ENCODE measurements at regions not wholly inside any gene's neighbourhood (a gene's known extent, or its start where the extent isn't known, plus 50 kb on each side); places are given as distances from the start of the nearest gene placed in this dataset.
"Not testable (repeated sequence)": the region's sequence is repeated elsewhere in the genome, so short reads cannot be mapped to it uniquely, and the experiment has no call there.

DNA sequence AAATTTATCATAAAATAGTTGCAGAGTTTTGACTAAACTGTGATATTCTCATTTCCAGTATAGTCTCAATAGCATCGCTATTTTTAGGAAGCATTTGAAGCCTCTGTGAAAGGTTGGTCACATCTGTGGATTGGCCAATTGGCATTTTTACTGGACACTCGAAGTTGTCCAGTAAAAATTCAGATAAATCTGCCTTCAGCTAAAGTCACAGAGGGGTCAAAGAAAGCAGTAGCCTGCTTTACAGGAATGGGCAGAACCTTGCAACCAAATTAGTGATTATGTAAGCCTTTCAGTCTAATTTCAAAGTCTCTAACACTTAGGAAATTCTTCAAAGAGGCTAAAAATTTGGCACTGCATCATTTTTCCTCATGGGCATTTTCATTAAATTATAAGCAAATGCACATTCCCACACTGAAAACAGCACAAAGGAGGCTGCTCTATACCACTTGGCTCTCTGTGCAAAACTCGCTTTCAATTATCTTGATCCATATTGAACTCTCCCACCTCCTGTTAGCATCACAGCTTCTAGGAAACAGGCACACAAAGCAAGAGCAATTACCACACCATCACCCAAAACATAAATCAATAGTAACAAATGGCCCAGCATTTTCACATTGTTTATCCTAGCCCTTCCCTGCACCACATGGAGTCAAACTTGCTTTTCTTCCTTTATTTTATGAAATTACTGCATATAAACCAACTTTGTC, 318.5 kb upstream of the DUSP10 start:
- Histone ChIP-seq H3K9me3 (ENCODE audit: control insufficient read depth, low read length) (peaks cover 5% of the 10 kb centered on the region), H3K4me1 (ENCODE audit: control insufficient read depth in 1 of 2, insufficient read depth in 2 of 2, low read length in 2 of 2) (no peaks in the 10 kb centered on the region), H3K36me3 (ENCODE audit: control insufficient read depth in 1 of 2, insufficient read depth in 2 of 2, low read length in 1 of 2) (no peaks in the 10 kb centered on the region), H3K4me3 (ENCODE audit: low read length in 2 of 2) (no peak overlapping the region), H3K27ac (ENCODE audit: low read depth in 1 of 2, low read length in 2 of 2) (no peak overlapping the region), H3K27me3 (ENCODE audit: control insufficient read depth in 1 of 2, insufficient read depth in 2 of 2, low read length in 1 of 2) (no peaks in the 10 kb centered on the region)
- ATAC-seq (ENCODE audit: low FRiP score) (no peak), DNase-seq (no peak)
- intact Hi-C loops (cut with DNase I): no loop called here
- 70% methylated on average over 3 of the region's 3 CpGs for WGBS, 2 donors

DNA sequence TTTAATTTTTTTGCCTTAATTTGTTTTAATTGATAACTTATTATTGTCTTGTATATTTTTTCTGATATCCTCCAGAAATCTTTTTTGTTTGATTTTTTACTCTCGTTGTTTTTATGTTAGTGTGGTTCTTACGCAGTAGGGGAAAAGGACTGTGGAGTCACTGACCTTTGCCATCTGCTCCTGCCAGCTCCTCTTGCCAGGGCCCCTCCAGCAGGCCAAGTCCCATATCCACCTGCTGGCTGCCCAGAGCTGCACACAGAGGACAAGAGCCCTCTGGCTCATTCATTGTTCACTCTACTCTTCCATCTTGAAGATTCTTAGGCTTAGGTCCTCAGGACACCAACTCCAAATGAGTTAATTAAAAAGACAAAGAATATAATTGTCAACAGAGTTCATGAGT, 316.4 kb upstream of the DUSP10 start:
- H3K27ac ChIP-seq (ENCODE audit: low read depth in 1 of 2, low read length in 2 of 2): no peak overlapping the region
- intact Hi-C loops (cut with DNase I): no loop called here
- no peaks in the 10 kb centered on the region for H3K27me3 ChIP-seq (ENCODE audit: control insufficient read depth in 1 of 2, insufficient read depth in 2 of 2, low read length in 1 of 2)
- no peaks in the 10 kb centered on the region for H3K9me3 ChIP-seq (ENCODE audit: control insufficient read depth, low read length)
- ATAC-seq (ENCODE audit: low FRiP score): no peak
- no peak overlapping the region for H3K4me3 ChIP-seq (ENCODE audit: low read length in 2 of 2)
- 94 to 99% methylated on average over 2 of the region's 2 CpGs for WGBS, 2 donors
- no peaks in the 10 kb centered on the region for H3K36me3 ChIP-seq (ENCODE audit: control insufficient read depth in 1 of 2, insufficient read depth in 2 of 2, low read length in 1 of 2)
- H3K4me1 ChIP-seq (ENCODE audit: control insufficient read depth in 1 of 2, insufficient read depth in 2 of 2, low read length in 2 of 2): no peaks in the 10 kb centered on the region
- no peak for DNase-seq

DNA sequence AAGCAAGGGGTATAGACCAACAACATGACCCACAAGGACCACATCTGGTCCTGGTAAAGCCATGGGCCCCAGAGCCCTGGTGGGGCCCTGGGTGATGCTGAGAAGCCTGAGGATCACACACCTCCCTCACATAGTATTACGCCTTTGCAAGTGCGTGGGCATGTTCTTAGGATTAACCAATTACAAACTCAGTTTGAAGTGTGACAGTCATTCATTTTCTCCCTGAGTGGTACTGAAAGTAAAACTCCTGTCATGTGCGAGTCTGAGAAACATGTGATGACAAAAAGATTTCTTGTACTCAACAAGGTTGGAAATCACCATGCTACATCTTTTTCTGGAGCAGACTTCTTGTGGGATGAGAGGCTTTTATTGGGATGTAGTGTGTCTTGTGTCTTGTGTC, 315.3 kb upstream of the DUSP10 start:
- 92 to 94% methylated on average over 3 of the region's 3 CpGs for WGBS, 2 donors
- ATAC-seq (ENCODE audit: low FRiP score) (no peak), DNase-seq (no peak)
- Histone ChIP-seq H3K9me3 (ENCODE audit: control insufficient read depth, low read length) (no peaks in the 10 kb centered on the region), H3K4me1 (ENCODE audit: control insufficient read depth in 1 of 2, insufficient read depth in 2 of 2, low read length in 2 of 2) (no peaks in the 10 kb centered on the region), H3K4me3 (ENCODE audit: low read length in 2 of 2) (no peak overlapping the region), H3K27me3 (ENCODE audit: control insufficient read depth in 1 of 2, insufficient read depth in 2 of 2, low read length in 1 of 2) (no peaks in the 10 kb centered on the region), H3K27ac (ENCODE audit: low read depth in 1 of 2, low read length in 2 of 2) (no peak overlapping the region), H3K36me3 (ENCODE audit: control insufficient read depth in 1 of 2, insufficient read depth in 2 of 2, low read length in 1 of 2) (no peaks in the 10 kb centered on the region)
- intact Hi-C loops (cut with DNase I): no loop called here

DNA sequence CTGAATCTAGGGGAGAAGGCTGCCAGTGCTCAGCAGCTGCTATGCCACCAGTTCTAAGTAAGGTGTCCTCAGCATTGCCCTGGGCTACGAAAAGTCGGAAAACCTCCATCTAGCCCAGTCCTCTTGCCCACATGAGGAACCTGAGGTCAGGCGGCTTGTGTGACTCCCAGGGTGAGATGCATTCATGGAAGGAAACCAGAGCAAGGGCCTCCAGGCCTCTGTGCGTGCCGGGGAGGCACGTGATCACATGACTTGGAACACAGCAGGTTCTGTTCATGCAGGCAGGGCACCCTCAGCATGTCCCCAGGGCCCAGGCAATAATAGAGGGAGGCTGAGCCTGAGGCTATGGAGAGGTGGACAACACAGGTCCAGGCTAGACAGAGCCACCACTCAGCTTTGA, 312.5 kb upstream of the DUSP10 start:
- Histone ChIP-seq H3K27me3 (ENCODE audit: control insufficient read depth in 1 of 2, insufficient read depth in 2 of 2, low read length in 1 of 2) (no peaks in the 10 kb centered on the region), H3K9me3 (ENCODE audit: control insufficient read depth, low read length) (no peaks in the 10 kb centered on the region), H3K4me3 (ENCODE audit: low read length in 2 of 2) (no peak overlapping the region), H3K4me1 (ENCODE audit: control insufficient read depth in 1 of 2, insufficient read depth in 2 of 2, low read length in 2 of 2) (no peaks in the 10 kb centered on the region), H3K36me3 (ENCODE audit: control insufficient read depth in 1 of 2, insufficient read depth in 2 of 2, low read length in 1 of 2) (no peaks in the 10 kb centered on the region), H3K27ac (ENCODE audit: low read depth in 1 of 2, low read length in 2 of 2) (no peak overlapping the region)
- ATAC-seq (ENCODE audit: low FRiP score) (no peak), DNase-seq (no peak)
- intact Hi-C loops (cut with DNase I): no loop called here
- WGBS, 2 donors: 85 to 86% methylated on average over 6 of the region's 6 CpGs

DNA sequence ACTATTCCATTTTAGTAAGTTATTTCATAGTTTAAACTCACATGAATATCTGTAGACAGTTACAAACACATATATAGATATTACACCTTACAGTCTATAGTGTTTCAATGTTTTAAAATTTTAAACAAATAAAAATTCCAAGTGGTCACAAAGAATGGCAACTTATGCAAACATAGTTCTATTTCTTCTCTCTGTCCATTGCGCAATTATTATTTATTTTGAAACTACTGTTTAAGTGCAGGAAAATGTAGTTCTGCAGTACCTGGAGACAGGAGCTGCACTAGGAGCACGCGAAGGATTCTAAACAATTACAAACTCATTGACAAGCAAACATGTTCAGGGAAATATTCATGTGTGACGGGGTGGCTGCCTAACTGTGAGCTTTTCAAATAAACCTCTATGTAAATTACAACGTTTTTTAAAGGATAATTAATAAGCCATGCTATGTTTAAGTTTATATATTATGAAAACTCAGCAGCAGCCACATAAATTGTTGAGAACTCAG, 312.0 kb upstream of the DUSP10 start:
- Histone ChIP-seq H3K9me3 (ENCODE audit: control insufficient read depth, low read length) (no peaks in the 10 kb centered on the region), H3K4me1 (ENCODE audit: control insufficient read depth in 1 of 2, insufficient read depth in 2 of 2, low read length in 2 of 2) (no peaks in the 10 kb centered on the region), H3K27ac (ENCODE audit: low read depth in 1 of 2, low read length in 2 of 2) (no peak overlapping the region), H3K4me3 (ENCODE audit: low read length in 2 of 2) (no peak overlapping the region), H3K27me3 (ENCODE audit: control insufficient read depth in 1 of 2, insufficient read depth in 2 of 2, low read length in 1 of 2) (no peaks in the 10 kb centered on the region), H3K36me3 (ENCODE audit: control insufficient read depth in 1 of 2, insufficient read depth in 2 of 2, low read length in 1 of 2) (no peaks in the 10 kb centered on the region)
- intact Hi-C loops (cut with DNase I): no loop called here
- no peak for DNase-seq
- ATAC-seq (ENCODE audit: low FRiP score): no peak
- 83 to 86% methylated on average over 5 of the region's 5 CpGs for WGBS, 2 donors

DNA sequence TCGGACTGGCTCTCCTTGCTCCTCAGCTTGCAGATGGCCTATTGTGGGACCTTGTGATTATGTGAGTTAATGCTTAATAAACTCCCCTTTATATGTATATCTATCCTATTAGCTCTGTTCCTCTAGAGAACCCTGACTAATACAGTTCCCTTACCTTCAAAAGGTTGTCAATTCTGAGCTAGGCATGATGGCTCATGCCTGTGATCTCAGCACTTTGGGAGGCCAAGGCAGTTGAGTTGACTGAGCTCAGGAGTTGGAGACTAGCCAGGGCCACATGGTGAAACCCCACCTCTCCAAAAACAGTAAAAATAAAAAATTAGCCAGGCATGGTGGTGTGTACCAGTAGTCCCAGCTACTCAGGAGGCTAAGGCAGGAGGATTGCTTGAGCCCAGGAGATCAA, 309.4 kb upstream of the DUSP10 start:
- intact Hi-C loops (cut with DNase I); H3K27ac ChIP-seq (ENCODE audit: low read depth in 1 of 2, low read length in 2 of 2); H3K4me3 ChIP-seq (ENCODE audit: low read length in 2 of 2); ATAC-seq (ENCODE audit: low FRiP score); H3K4me1 ChIP-seq (ENCODE audit: control insufficient read depth in 1 of 2, insufficient read depth in 2 of 2, low read length in 2 of 2); H3K27me3 ChIP-seq (ENCODE audit: control insufficient read depth in 1 of 2, insufficient read depth in 2 of 2, low read length in 1 of 2); DNase-seq; H3K36me3 ChIP-seq (ENCODE audit: control insufficient read depth in 1 of 2, insufficient read depth in 2 of 2, low read length in 1 of 2); H3K9me3 ChIP-seq (ENCODE audit: control insufficient read depth, low read length): not testable (repeated sequence)
- WGBS, 2 donors: 95 to 100% methylated on average over 1 of the region's 1 CpG

DNA sequence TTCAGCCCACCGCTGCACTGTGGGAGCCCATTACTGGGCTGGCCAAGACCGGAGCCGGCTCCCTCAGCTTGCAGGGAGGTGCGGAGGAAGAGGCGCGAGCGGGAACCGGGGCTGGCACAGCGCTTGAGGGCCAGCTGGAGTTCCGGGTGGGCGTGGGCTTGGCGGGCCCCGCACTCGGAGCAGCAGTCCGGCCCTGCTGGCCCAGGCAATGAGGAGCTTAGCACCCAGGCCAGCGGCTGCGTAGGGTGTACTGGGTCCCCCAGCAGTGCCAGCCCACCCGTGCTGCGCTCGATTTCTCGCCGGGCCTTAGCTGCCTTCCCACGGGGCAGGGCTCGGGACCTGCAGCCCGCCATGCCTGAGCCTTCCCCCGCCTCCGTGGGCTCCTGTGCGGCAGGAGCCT, 307.8 kb upstream of the DUSP10 start:
- H3K36me3 ChIP-seq (ENCODE audit: control insufficient read depth in 1 of 2, insufficient read depth in 2 of 2, low read length in 1 of 2); H3K9me3 ChIP-seq (ENCODE audit: control insufficient read depth, low read length); H3K27me3 ChIP-seq (ENCODE audit: control insufficient read depth in 1 of 2, insufficient read depth in 2 of 2, low read length in 1 of 2); H3K27ac ChIP-seq (ENCODE audit: low read depth in 1 of 2, low read length in 2 of 2); ATAC-seq (ENCODE audit: low FRiP score); H3K4me3 ChIP-seq (ENCODE audit: low read length in 2 of 2); DNase-seq; H3K4me1 ChIP-seq (ENCODE audit: control insufficient read depth in 1 of 2, insufficient read depth in 2 of 2, low read length in 2 of 2); intact Hi-C loops (cut with DNase I): not testable (repeated sequence)
- WGBS, 2 donors: 96 to 100% methylated on average over 27 to 28 of the region's 28 CpGs

DNA sequence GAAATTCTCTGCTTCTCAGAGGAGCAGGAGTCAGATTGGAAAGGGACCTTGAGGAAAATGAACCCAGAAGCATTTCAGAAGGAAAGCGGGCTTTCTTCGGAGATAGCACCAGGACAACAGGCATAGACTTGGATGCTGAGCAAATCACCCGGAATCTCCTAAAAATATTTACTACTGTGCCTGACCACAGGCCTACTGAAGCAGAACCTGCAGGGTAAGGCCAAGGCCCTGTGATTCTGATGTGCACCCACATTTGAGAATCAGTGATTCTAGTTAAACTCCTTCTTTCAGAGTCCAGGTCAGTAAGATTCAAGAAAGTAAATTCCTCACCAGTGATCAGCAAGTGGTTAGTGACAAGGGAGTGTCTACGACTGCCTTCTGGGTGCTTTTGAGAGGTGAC, 307.3 kb upstream of the DUSP10 start:
- Histone ChIP-seq H3K27me3 (ENCODE audit: control insufficient read depth in 1 of 2, insufficient read depth in 2 of 2, low read length in 1 of 2) (no peaks in the 10 kb centered on the region), H3K36me3 (ENCODE audit: control insufficient read depth in 1 of 2, insufficient read depth in 2 of 2, low read length in 1 of 2) (no peaks in the 10 kb centered on the region), H3K9me3 (ENCODE audit: control insufficient read depth, low read length) (no peaks in the 10 kb centered on the region), H3K27ac (ENCODE audit: low read depth in 1 of 2, low read length in 2 of 2) (no peak overlapping the region), H3K4me1 (ENCODE audit: control insufficient read depth in 1 of 2, insufficient read depth in 2 of 2, low read length in 2 of 2) (no peaks in the 10 kb centered on the region), H3K4me3 (ENCODE audit: low read length in 2 of 2) (no peak overlapping the region)
- 90 to 96% methylated on average over 4 of the region's 4 CpGs for WGBS, 2 donors
- no peak for DNase-seq
- ATAC-seq (ENCODE audit: low FRiP score): no peak
- intact Hi-C loops (cut with DNase I): no loop called here

DNA sequence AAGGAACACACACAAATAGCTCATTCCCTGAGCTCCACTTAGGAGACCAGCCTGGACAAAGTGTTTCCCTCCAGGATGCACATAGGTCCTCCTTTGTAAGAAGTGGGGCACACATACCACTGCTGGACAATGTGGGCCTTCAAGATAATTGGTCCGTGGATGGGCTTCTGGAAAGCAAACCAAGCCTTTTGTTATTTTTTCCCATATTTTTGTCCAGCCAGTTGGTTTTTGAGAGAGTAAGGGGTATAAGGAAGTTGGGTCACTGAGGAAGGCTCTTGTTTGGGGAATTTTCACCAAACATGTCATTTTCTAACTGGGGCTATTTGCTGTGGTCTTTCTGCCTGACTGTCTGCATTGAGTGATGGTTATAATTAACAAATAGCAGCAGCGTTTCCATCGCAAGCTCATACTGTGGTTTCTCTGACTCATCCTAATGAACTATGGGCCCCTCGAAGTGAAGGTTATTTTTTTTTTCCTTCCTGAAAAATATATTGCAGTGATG, 306.3 kb upstream of the DUSP10 start:
- DNase-seq (no peak), ATAC-seq (ENCODE audit: low FRiP score) (no peak)
- H3K27me3 ChIP-seq (ENCODE audit: control insufficient read depth in 1 of 2, insufficient read depth in 2 of 2, low read length in 1 of 2): no peaks in the 10 kb centered on the region
- H3K27ac ChIP-seq (ENCODE audit: low read depth in 1 of 2, low read length in 2 of 2): no peak overlapping the region
- H3K9me3 ChIP-seq (ENCODE audit: control insufficient read depth, low read length): no peaks in the 10 kb centered on the region
- no peaks in the 10 kb centered on the region for H3K36me3 ChIP-seq (ENCODE audit: control insufficient read depth in 1 of 2, insufficient read depth in 2 of 2, low read length in 1 of 2)
- no peaks in the 10 kb centered on the region for H3K4me1 ChIP-seq (ENCODE audit: control insufficient read depth in 1 of 2, insufficient read depth in 2 of 2, low read length in 2 of 2)
- WGBS, 2 donors: 59 to 74% methylated on average over 4 of the region's 4 CpGs
- H3K4me3 ChIP-seq (ENCODE audit: low read length in 2 of 2): no peak overlapping the region
- intact Hi-C loops (cut with DNase I): no loop called here
